HFFc6 (cell line): ENCODE measurements at regions not wholly inside any gene's neighbourhood (a gene's known extent, or its start where the extent isn't known, plus 50 kb on each side); places are given as distances from the start of the nearest gene placed in this dataset.
"Not testable (repeated sequence)": the region's sequence is repeated elsewhere in the genome, so short reads cannot be mapped to it uniquely, and the experiment has no call there.

Source experiments
- DNase-seq: peaks from one replicate; pipeline ENCODE4 v3.0.0-alpha.2; 2018
- H3K27ac Mint-ChIP-seq: 2 replicates; pipeline ENCODE4 v1.8.0; 2020; ENCODE audit warnings: mild to moderate bottlenecking, mixed read lengths
- H3K27me3 Mint-ChIP-seq: 2 replicates; pipeline ENCODE4 v1.8.0; 2021; ENCODE audit warnings: mild to moderate bottlenecking, moderate library complexity, mixed read lengths; ENCODE audit not compliant: insufficient read depth
- H3K36me3 Mint-ChIP-seq: 2 replicates; pipeline ENCODE4 v1.8.0; 2021; ENCODE audit warnings: low read depth, mixed read lengths
- H3K4me1 Mint-ChIP-seq: 2 replicates; pipeline ENCODE4 v1.8.0; 2020; ENCODE audit warnings: low read depth, mixed read lengths
- H3K4me3 Mint-ChIP-seq: 2 replicates; pipeline ENCODE4 v1.8.0; 2020; ENCODE audit warnings: mild to moderate bottlenecking, moderate library complexity, mixed read lengths
- H3K9me3 Mint-ChIP-seq: 2 replicates; pipeline ENCODE4 v1.8.0; 2020; ENCODE audit warnings: mild to moderate bottlenecking, mixed read lengths
- CTCF ChIP-seq: fragments of 200-600 bp; sonication (generic); IDR thresholded peaks from 2 replicates; pipeline ENCODE4 v1.5.0; 2021; ENCODE audit warnings: antibody characterized with exemption, mild to moderate bottlenecking

GRCh38 chr5:108541836-108542235, 159.9 kb upstream of the FBXL17 start:
- H3K4me3 Mint-ChIP-seq, result no peak overlapping the region
- no peaks in the 10 kb centered on the region for H3K9me3 Mint-ChIP-seq
- H3K27ac Mint-ChIP-seq, result no peak overlapping the region
- H3K4me1 Mint-ChIP-seq, result no peaks in the 10 kb centered on the region
- H3K27me3 Mint-ChIP-seq, result no peaks in the 10 kb centered on the region
- no peak for TF ChIP-seq CTCF
- H3K36me3 Mint-ChIP-seq, result no peaks in the 10 kb centered on the region
- no peak for DNase-seq

GRCh38 chr5:108536321-108536720, 154.4 kb upstream of the FBXL17 start:
- H3K27ac Mint-ChIP-seq, result no peak overlapping the region
- DNase-seq, result no peak
- H3K4me1 Mint-ChIP-seq, result no peaks in the 10 kb centered on the region
- H3K4me3 Mint-ChIP-seq, result no peak overlapping the region
- H3K36me3 Mint-ChIP-seq, result no peaks in the 10 kb centered on the region
- H3K9me3 Mint-ChIP-seq, result no peaks in the 10 kb centered on the region
- no peak for TF ChIP-seq CTCF
- no peaks in the 10 kb centered on the region; the same call in 1 of the 2 replicates for H3K27me3 Mint-ChIP-seq

- not testable (repeated sequence) for H3K4me1 Mint-ChIP-seq, DNase-seq, H3K4me3 Mint-ChIP-seq, H3K9me3 Mint-ChIP-seq, H3K36me3 Mint-ChIP-seq, H3K27ac Mint-ChIP-seq, H3K27me3 Mint-ChIP-seq
Observed at GRCh38 chr5:108532129-108532445, 150.2 kb upstream of the FBXL17 start.

- Mint-ChIP-seq H3K4me3 (no peak overlapping the region), H3K9me3 (peaks cover 5% of the 10 kb centered on the region; the same call in 1 of the 2 replicates), H3K27ac (no peak overlapping the region), H3K36me3 (no peaks in the 10 kb centered on the region), H3K4me1 (peaks cover 6% of the 10 kb centered on the region; the same call in 1 of the 2 replicates), H3K27me3 (no peaks in the 10 kb centered on the region; the same call in 1 of the 2 replicates)
- DNase-seq, result no peak
- TF ChIP-seq CTCF, result no peak
Observed at GRCh38 chr5:108531367-108532128, 149.7 kb upstream of the FBXL17 start.

- Mint-ChIP-seq H3K4me3 (no peak overlapping the region), H3K4me1 (peaks cover 6% of the 10 kb centered on the region; the same call in 1 of the 2 replicates), H3K27me3 (no peaks in the 10 kb centered on the region; the same call in 1 of the 2 replicates), H3K27ac (no peak overlapping the region), H3K9me3 (peaks cover 5% of the 10 kb centered on the region; the same call in 1 of the 2 replicates), H3K36me3 (no peaks in the 10 kb centered on the region)
- no peak for TF ChIP-seq CTCF
- DNase-seq, result no peak
Observed at GRCh38 chr5:108530706-108531105, 148.8 kb upstream of the FBXL17 start.

- no peak for DNase-seq
- Mint-ChIP-seq H3K9me3 (peaks cover 5% of the 10 kb centered on the region; the same call in 1 of the 2 replicates), H3K27ac (no peak overlapping the region), H3K4me1 (peaks cover 6% of the 10 kb centered on the region; the same call in 1 of the 2 replicates), H3K27me3 (no peaks in the 10 kb centered on the region; the same call in 1 of the 2 replicates), H3K4me3 (no peak overlapping the region), H3K36me3 (no peaks in the 10 kb centered on the region)
- no peak for TF ChIP-seq CTCF
Observed at GRCh38 chr5:108529381-108529780, 147.5 kb upstream of the FBXL17 start.
